A673 (cell line): ENCODE measurements at regions not wholly inside any gene's neighbourhood (a gene's known extent, or its start where the extent isn't known, plus 50 kb on each side); places are given as distances from the start of the nearest gene placed in this dataset.

Experiments
- BruUV-seq: library from RNA; stranded (reverse); fragments of 400-500 nt; replicated peaks from 2 replicates; lab custom pipeline; 2021; lab: Mats Ljungman, UMichigan
- CTCF ChIA-PET: fragments of 300-600 bp; sonication (Branson Sonifier 250); formaldehyde crosslinking; loops from one replicate; lab custom pipeline; 2022; ENCODE audit warnings: antibody characterized with exemption; lab: Charles Lee
- POLR2A ChIA-PET: fragments of 300-600 bp; sonication (Branson Sonifier 250); formaldehyde crosslinking; loops from one replicate; lab custom pipeline; 2022; ENCODE audit warnings: antibody characterized with exemption; ENCODE audit not compliant: low non-redundant PET; lab: Charles Lee
- DNase-seq: peaks from one replicate; pipeline ENCODE4 v3.0.0-alpha.2; 2015; ENCODE audit warnings: low spot score
- H3K27ac ChIP-seq: fragments of 200-600 bp; sonication (generic); 2 replicates; pipeline ENCODE4 v1.5.1; 2016; ENCODE audit warnings: mixed run types, low read depth, mild to moderate bottlenecking, mixed read lengths, antibody characterized with exemption, low read length; ENCODE audit not compliant: poor library complexity, severe bottlenecking
- H3K27me3 ChIP-seq: fragments of 200-600 bp; sonication (generic); replicated peaks from 2 replicates; pipeline ENCODE4 v1.6.1; 2017; ENCODE audit warnings: mixed run types, low read depth, mild to moderate bottlenecking, mixed read lengths, antibody characterized with exemption, low read length; ENCODE audit not compliant: insufficient read depth, poor library complexity
- H3K36me3 ChIP-seq: fragments of 200-600 bp; sonication (generic); 2 replicates; pipeline ENCODE4 v1.6.1; 2016; ENCODE audit warnings: mixed run types, mild to moderate bottlenecking, mixed read lengths, antibody characterized with exemption, low read length; ENCODE audit not compliant: insufficient read depth, poor library complexity, severe bottlenecking
- H3K4me1 ChIP-seq: fragments of 200-600 bp; sonication (generic); 2 replicates; pipeline ENCODE4 v1.6.1; 2017; ENCODE audit warnings: mixed run types, mild to moderate bottlenecking, mixed read lengths, antibody characterized with exemption, low read length; ENCODE audit not compliant: insufficient read depth, poor library complexity, severe bottlenecking
- H3K4me3 ChIP-seq: fragments of 200-600 bp; sonication (generic); 2 replicates; pipeline ENCODE4 v1.5.1; 2016; ENCODE audit warnings: low read depth, mixed run types, mild to moderate bottlenecking, mixed read lengths, low read length; ENCODE audit not compliant: poor library complexity, severe bottlenecking
- H3K9me3 ChIP-seq: fragments of 200-600 bp; sonication (generic); 2 replicates; pipeline ENCODE4 v1.6.1; 2016; ENCODE audit warnings: mixed run types, low read depth, mild to moderate bottlenecking, mixed read lengths, antibody characterized with exemption, low read length; ENCODE audit not compliant: poor library complexity, severe bottlenecking
- CTCF ChIP-seq: fragments of 300-800, 200-600 bp; sonication (generic); conservative IDR thresholded peaks from 2 replicates; pipeline ENCODE4 v1.5.1; 2017; ENCODE audit warnings: low read depth, mild to moderate bottlenecking, antibody characterized with exemption, low read length, moderate library complexity, mixed read lengths
- EZH2 ChIP-seq: fragments of 200-600 bp; sonication (generic); IDR thresholded peaks from 2 replicates; pipeline ENCODE4 v1.6.1; 2017; ENCODE audit warnings: borderline replicate concordance, low read depth, mild to moderate bottlenecking, mixed read lengths, antibody characterized with exemption, low read length; ENCODE audit not compliant: poor library complexity, severe bottlenecking
- intact Hi-C: fragments of 100-400 bp; cut with micrococcal nuclease; formaldehyde crosslinking; loops from one replicate; pipeline ENCODE4 v1.10.0; 2022; ENCODE audit not compliant: unreplicated experiment

GRCh38 chr11:71151561-71151960 lies 100.8 kb downstream of the SHANK2 start:
- ChIA-PET POLR2A (no interaction called here), CTCF (no interaction called here)
- no peak for DNase-seq
- H3K4me1 ChIP-seq: no peaks in the 10 kb centered on the region
- H3K27ac ChIP-seq: no peak overlapping the region
- BruUV-seq: no TSS peak
- no peak for TF ChIP-seq CTCF
- TF ChIP-seq EZH2: no peak
- H3K4me3 ChIP-seq: no peak overlapping the region
- no peaks in the 10 kb centered on the region for H3K36me3 ChIP-seq
- H3K9me3 ChIP-seq: no peaks in the 10 kb centered on the region
- H3K27me3 ChIP-seq: peaks cover 4% of the 10 kb centered on the region
- intact Hi-C loops: no loop called here

- Histone ChIP-seq H3K27ac (no peak overlapping the region), H3K4me1 (no peaks in the 10 kb centered on the region), H3K9me3 (no peaks in the 10 kb centered on the region), H3K36me3 (no peaks in the 10 kb centered on the region), H3K4me3 (no peak overlapping the region), H3K27me3 (peaks cover 4% of the 10 kb centered on the region)
- POLR2A ChIA-PET: no interaction called here
- CTCF ChIA-PET: no interaction called here
- no peak for DNase-seq
- no peak for TF ChIP-seq CTCF
- TF ChIP-seq EZH2: no peak
- BruUV-seq: no TSS peak
- intact Hi-C loops: no loop called here
Observed at GRCh38 chr11:71150859-71151258, 101.5 kb downstream of the SHANK2 start.

- no TSS peak for BruUV-seq
- H3K4me3 ChIP-seq: no peak overlapping the region
- H3K9me3 ChIP-seq: no peaks in the 10 kb centered on the region
- no peak for DNase-seq
- no peaks in the 10 kb centered on the region for H3K4me1 ChIP-seq
- ChIA-PET CTCF (no interaction called here), POLR2A (no interaction called here)
- intact Hi-C loops: no loop called here
- H3K36me3 ChIP-seq: no peaks in the 10 kb centered on the region
- H3K27ac ChIP-seq: no peak overlapping the region
- no peaks in the 10 kb centered on the region for H3K27me3 ChIP-seq
- no peak for TF ChIP-seq EZH2
- no peak for TF ChIP-seq CTCF
Observed at GRCh38 chr11:71148716-71149115, 103.7 kb downstream of the SHANK2 start.
